ENCODE measurements at regions not wholly inside any gene's neighbourhood (a gene's known extent, or its start where the extent isn't known, plus 50 kb on each side); places are given as distances from the start of the nearest gene placed in this dataset.

DNA sequence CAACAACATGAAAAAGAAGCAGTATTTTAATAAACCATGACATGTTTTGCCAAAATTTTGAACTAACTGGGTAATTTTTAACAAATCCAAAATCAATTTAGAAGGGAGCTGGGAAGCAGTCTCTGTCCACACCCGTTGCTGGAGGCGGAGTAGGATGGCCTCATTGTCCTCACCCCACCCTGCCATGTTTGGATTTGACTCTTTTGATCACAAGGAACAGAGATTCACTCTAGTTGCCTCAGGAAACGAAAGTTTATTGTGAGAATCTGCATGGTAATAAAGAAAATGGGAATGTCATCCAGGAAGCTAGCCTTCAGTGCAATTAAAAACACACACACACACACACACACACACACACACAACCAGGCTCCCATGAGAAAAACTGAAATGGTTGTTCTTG, 145.4 kb downstream of the SLC30A10 start:
- no peak for TF ChIP-seq SCRT2 (tag by site-specific recombination; IDR thresholded peaks at IDR 0.05)
- TF ChIP-seq TSHZ1 (tag by site-specific recombination; IDR thresholded peaks at IDR 0.05; ENCODE audit: borderline replicate concordance): no peak
- no peak for TF ChIP-seq ZNF184 (tag by site-specific recombination; IDR thresholded peaks at IDR 0.05)
- no peak for TF ChIP-seq ZNF138 (tag by site-specific recombination; IDR thresholded peaks at IDR 0.05; ENCODE audit: borderline replicate concordance)
- TF ChIP-seq ZNF16 (tag by site-specific recombination; IDR thresholded peaks at IDR 0.05; ENCODE audit: low read depth): no peak
- TF ChIP-seq, protein P1, sequence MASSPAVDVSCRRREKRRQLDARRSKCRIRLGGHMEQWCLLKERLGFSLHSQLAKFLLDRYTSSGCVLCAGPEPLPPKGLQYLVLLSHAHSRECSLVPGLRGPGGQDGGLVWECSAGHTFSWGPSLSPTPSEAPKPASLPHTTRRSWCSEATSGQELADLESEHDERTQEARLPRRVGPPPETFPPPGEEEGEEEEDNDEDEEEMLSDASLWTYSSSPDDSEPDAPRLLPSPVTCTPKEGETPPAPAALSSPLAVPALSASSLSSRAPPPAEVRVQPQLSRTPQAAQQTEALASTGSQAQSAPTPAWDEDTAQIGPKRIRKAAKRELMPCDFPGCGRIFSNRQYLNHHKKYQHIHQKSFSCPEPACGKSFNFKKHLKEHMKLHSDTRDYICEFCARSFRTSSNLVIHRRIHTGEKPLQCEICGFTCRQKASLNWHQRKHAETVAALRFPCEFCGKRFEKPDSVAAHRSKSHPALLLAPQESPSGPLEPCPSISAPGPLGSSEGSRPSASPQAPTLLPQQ (tag by site-specific recombination; IDR thresholded peaks at IDR 0.05): no peak
- H3K9me3 ChIP-seq (ENCODE audit: control insufficient read depth, insufficient read depth, low read depth, low read length): no peaks in the 10 kb centered on the region
- CTCF ChIA-PET: interaction anchor here (0.7 kb wide), 1 partner anchor 1030 kb away, joined by 5 read pairs; no protein-coding TSS in a partner anchor
- POLR2A ChIA-PET: no interaction called here
- H3K4me3 ChIP-seq (ENCODE audit: low read depth, low read length): no peak overlapping the region
- no peak overlapping the region for H3K27ac ChIP-seq (ENCODE audit: extremely low read depth, low read depth, low read length)
- no peaks in the 10 kb centered on the region for H3K36me3 ChIP-seq (ENCODE audit: control insufficient read depth in 2 of 2, insufficient read depth in 1 of 2, low read length in 2 of 2)
- H3K4me1 ChIP-seq (ENCODE audit: control insufficient read depth, insufficient read depth, low read length): no peaks in the 10 kb centered on the region

- Histone ChIP-seq H3K4me3 (ENCODE audit: low read depth, low read length) (no peak overlapping the region), H3K9me3 (ENCODE audit: control insufficient read depth, insufficient read depth, low read depth, low read length) (no peaks in the 10 kb centered on the region), H3K27ac (ENCODE audit: extremely low read depth, low read depth, low read length) (no peak overlapping the region), H3K4me1 (ENCODE audit: control insufficient read depth, insufficient read depth, low read length) (no peaks in the 10 kb centered on the region), H3K36me3 (ENCODE audit: control insufficient read depth in 2 of 2, insufficient read depth in 1 of 2, low read length in 2 of 2) (no peaks in the 10 kb centered on the region)
- no peak for TF ChIP-seq ZNF785 (tag by site-specific recombination; IDR thresholded peaks at IDR 0.05)
- no peak for TF ChIP-seq ZFHX2 (tag by site-specific recombination; conservative IDR thresholded peaks at IDR 0.05)
- TF ChIP-seq KLF7 (tag by site-specific recombination; IDR thresholded peaks at IDR 0.05; ENCODE audit: borderline replicate concordance): no peak
- no peak for TF ChIP-seq ZNF140 (tag by site-specific recombination; IDR thresholded peaks at IDR 0.05)
- no peak for TF ChIP-seq HIC1 (tag by site-specific recombination; IDR thresholded peaks at IDR 0.05)
- TF ChIP-seq ZNF169 (tag by site-specific recombination; IDR thresholded peaks at IDR 0.05): no peak
- TF ChIP-seq ZNF624 (tag by site-specific recombination; IDR thresholded peaks at IDR 0.05): no peak
- no peak for TF ChIP-seq ZNF239 (tag by site-specific recombination; IDR thresholded peaks at IDR 0.05)
- TF ChIP-seq ZNF248 (tag by site-specific recombination; IDR thresholded peaks at IDR 0.05): no peak
- no peak for TF ChIP-seq ZNF664 (tag by site-specific recombination; IDR thresholded peaks at IDR 0.05)
- no peak for TF ChIP-seq MZF1 (tag by site-specific recombination; IDR thresholded peaks at IDR 0.05; ENCODE audit: borderline replicate concordance)
- TF ChIP-seq, protein P2, sequence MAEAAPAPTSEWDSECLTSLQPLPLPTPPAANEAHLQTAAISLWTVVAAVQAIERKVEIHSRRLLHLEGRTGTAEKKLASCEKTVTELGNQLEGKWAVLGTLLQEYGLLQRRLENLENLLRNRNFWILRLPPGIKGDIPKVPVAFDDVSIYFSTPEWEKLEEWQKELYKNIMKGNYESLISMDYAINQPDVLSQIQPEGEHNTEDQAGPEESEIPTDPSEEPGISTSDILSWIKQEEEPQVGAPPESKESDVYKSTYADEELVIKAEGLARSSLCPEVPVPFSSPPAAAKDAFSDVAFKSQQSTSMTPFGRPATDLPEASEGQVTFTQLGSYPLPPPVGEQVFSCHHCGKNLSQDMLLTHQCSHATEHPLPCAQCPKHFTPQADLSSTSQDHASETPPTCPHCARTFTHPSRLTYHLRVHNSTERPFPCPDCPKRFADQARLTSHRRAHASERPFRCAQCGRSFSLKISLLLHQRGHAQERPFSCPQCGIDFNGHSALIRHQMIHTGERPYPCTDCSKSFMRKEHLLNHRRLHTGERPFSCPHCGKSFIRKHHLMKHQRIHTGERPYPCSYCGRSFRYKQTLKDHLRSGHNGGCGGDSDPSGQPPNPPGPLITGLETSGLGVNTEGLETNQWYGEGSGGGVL (tag by site-specific recombination; IDR thresholded peaks at IDR 0.05): no peak
- no peak for TF ChIP-seq GLIS2 (tag by site-specific recombination; IDR thresholded peaks at IDR 0.05)
- TF ChIP-seq ZNF335 (tag by site-specific recombination; conservative IDR thresholded peaks at IDR 0.05): no peak
- TF ChIP-seq ZNF626 (tag by site-specific recombination; IDR thresholded peaks at IDR 0.05): no peak
- no peak for TF ChIP-seq ZNF704 (tag by site-specific recombination; IDR thresholded peaks at IDR 0.05)
- POLR2A ChIA-PET: no interaction called here
- CTCF ChIA-PET: no interaction called here
These were observed 146.0 kb downstream of the SLC30A10 start for GRCh38 chr1:219782311-219782710.
